ENCODE measurements at regions not wholly inside any gene's neighbourhood (a gene's known extent, or its start where the extent isn't known, plus 50 kb on each side); places are given as distances from the start of the nearest gene placed in this dataset.

- Histone ChIP-seq H3K4me1 (no peaks in the 10 kb centered on the region), H3K27ac (no peak overlapping the region), H3K36me3 (no peaks in the 10 kb centered on the region), H3K27me3 (no peaks in the 10 kb centered on the region), H3K9me3 (replicated peaks) (no peaks in the 10 kb centered on the region), H3K4me3 (no peak overlapping the region)
- peak in 1 of 2 experiments; percentile 8 for DNase-seq
Measured at GRCh38 chr4:34709564-34709963, 1534.8 kb downstream of the ARAP2 start.

GRCh38 chr4:34718576-34719245 lies 1525.6 kb downstream of the ARAP2 start:
- no peak for DNase-seq
- no peaks in the 10 kb centered on the region for H3K27me3 ChIP-seq
- H3K4me1 ChIP-seq = no peaks in the 10 kb centered on the region; the same call in 1 of the 2 replicates
- no peaks in the 10 kb centered on the region for H3K36me3 ChIP-seq
- no peak overlapping the region for H3K4me3 ChIP-seq
- H3K9me3 ChIP-seq (replicated peaks) = no peaks in the 10 kb centered on the region
- H3K27ac ChIP-seq = no peak overlapping the region

- H3K27me3 ChIP-seq = no peaks in the 10 kb centered on the region
- H3K4me1 ChIP-seq = no peaks in the 10 kb centered on the region; the same call in 1 of the 2 replicates
- DNase-seq = peak in 1 of 2 experiments; percentile 78
- H3K27ac ChIP-seq = no peak overlapping the region
- H3K36me3 ChIP-seq = no peaks in the 10 kb centered on the region
- H3K9me3 ChIP-seq (replicated peaks) = no peaks in the 10 kb centered on the region
- H3K4me3 ChIP-seq = no peak overlapping the region
Measured at GRCh38 chr4:34720571-34720970, 1523.7 kb downstream of the ARAP2 start.

GRCh38 chr4:34721835-34722234 lies 1522.5 kb downstream of the ARAP2 start:
- H3K4me1 ChIP-seq = no peaks in the 10 kb centered on the region; the same call in 1 of the 2 replicates
- no peak overlapping the region for H3K4me3 ChIP-seq
- no peak overlapping the region for H3K27ac ChIP-seq
- no peaks in the 10 kb centered on the region for H3K27me3 ChIP-seq
- H3K9me3 ChIP-seq (replicated peaks) = no peaks in the 10 kb centered on the region
- no peak for DNase-seq
- no peaks in the 10 kb centered on the region for H3K36me3 ChIP-seq

GRCh38 chr4:34723605-34724004 lies 1520.7 kb downstream of the ARAP2 start:
- Histone ChIP-seq H3K27ac (no peak overlapping the region), H3K9me3 (replicated peaks) (no peaks in the 10 kb centered on the region), H3K4me3 (no peak overlapping the region), H3K36me3 (no peaks in the 10 kb centered on the region), H3K27me3 (no peaks in the 10 kb centered on the region), H3K4me1 (no peaks in the 10 kb centered on the region; the same call in 1 of the 2 replicates)
- DNase-seq = no peak

- no peak overlapping the region for H3K27ac ChIP-seq
- no peaks in the 10 kb centered on the region for H3K9me3 ChIP-seq (replicated peaks)
- no peaks in the 10 kb centered on the region for H3K36me3 ChIP-seq
- no peak for DNase-seq
- H3K4me3 ChIP-seq = no peak overlapping the region
- H3K27me3 ChIP-seq = no peaks in the 10 kb centered on the region
- no peaks in the 10 kb centered on the region; the same call in 1 of the 2 replicates for H3K4me1 ChIP-seq
Measured at GRCh38 chr4:34724491-34724890, 1519.8 kb downstream of the ARAP2 start.

- H3K27ac ChIP-seq = no peak overlapping the region
- H3K9me3 ChIP-seq (replicated peaks) = no peaks in the 10 kb centered on the region
- no peak overlapping the region for H3K4me3 ChIP-seq
- peaks cover 31% of the 10 kb centered on the region for H3K4me1 ChIP-seq
- DNase-seq = no peak
- H3K36me3 ChIP-seq = no peaks in the 10 kb centered on the region
- H3K27me3 ChIP-seq = no peaks in the 10 kb centered on the region
Measured at GRCh38 chr4:34731070-34731469, 1513.2 kb downstream of the ARAP2 start.

GRCh38 chr4:34732176-34732950 lies 1512.0 kb downstream of the ARAP2 start:
- Histone ChIP-seq H3K4me1 (peaks cover 31% of the 10 kb centered on the region), H3K4me3 (peak overlapping the region; percentile 1; the same call in 1 of the 2 replicates), H3K36me3 (no peaks in the 10 kb centered on the region), H3K9me3 (replicated peaks) (no peaks in the 10 kb centered on the region), H3K27ac (peak overlapping the region; percentile 60), H3K27me3 (no peaks in the 10 kb centered on the region)
- DNase-seq = peak; percentile 10 to 35

GRCh38 chr4:34733185-34733941 lies 1511.0 kb downstream of the ARAP2 start:
- DNase-seq = peak; percentile 87 to 91
- peaks cover 31% of the 10 kb centered on the region for H3K4me1 ChIP-seq
- H3K4me3 ChIP-seq = peak overlapping the region; percentile 1; the same call in 1 of the 2 replicates
- H3K27ac ChIP-seq = peak overlapping the region; percentile 60
- H3K9me3 ChIP-seq (replicated peaks) = no peaks in the 10 kb centered on the region
- H3K36me3 ChIP-seq = no peaks in the 10 kb centered on the region
- H3K27me3 ChIP-seq = no peaks in the 10 kb centered on the region

- peak in 1 of 2 experiments; percentile 0 for DNase-seq
- no peaks in the 10 kb centered on the region for H3K4me1 ChIP-seq
- H3K4me3 ChIP-seq = no peak overlapping the region
- no peaks in the 10 kb centered on the region; the same call in 1 of the 2 replicates for H3K27me3 ChIP-seq
- H3K9me3 ChIP-seq (replicated peaks) = no peaks in the 10 kb centered on the region
- H3K36me3 ChIP-seq = no peaks in the 10 kb centered on the region
- no peak overlapping the region for H3K27ac ChIP-seq
Measured at GRCh38 chr4:34766935-34767334, 1477.4 kb downstream of the ARAP2 start.

GRCh38 chr4:34767407-34767806 lies 1476.9 kb downstream of the ARAP2 start:
- Histone ChIP-seq H3K4me1 (no peaks in the 10 kb centered on the region), H3K9me3 (replicated peaks) (no peaks in the 10 kb centered on the region), H3K36me3 (no peaks in the 10 kb centered on the region), H3K4me3 (no peak overlapping the region), H3K27ac (no peak overlapping the region), H3K27me3 (no peaks in the 10 kb centered on the region; the same call in 1 of the 2 replicates)
- DNase-seq = peak in 1 of 2 experiments; percentile 0

GRCh38 chr4:34771632-34772031 lies 1472.7 kb downstream of the ARAP2 start:
- DNase-seq = peak in 1 of 2 experiments; percentile 0
- Histone ChIP-seq H3K9me3 (replicated peaks) (no peaks in the 10 kb centered on the region), H3K36me3 (no peaks in the 10 kb centered on the region), H3K27ac (no peak overlapping the region), H3K4me1 (no peaks in the 10 kb centered on the region), H3K4me3 (no peak overlapping the region), H3K27me3 (no peaks in the 10 kb centered on the region; the same call in 1 of the 2 replicates)

- Histone ChIP-seq H3K27me3 (no peaks in the 10 kb centered on the region), H3K27ac (no peak overlapping the region), H3K4me3 (no peak overlapping the region), H3K4me1 (no peaks in the 10 kb centered on the region), H3K36me3 (no peaks in the 10 kb centered on the region), H3K9me3 (replicated peaks) (no peaks in the 10 kb centered on the region)
- no peak for DNase-seq
Measured at GRCh38 chr4:34790131-34790530, 1454.2 kb downstream of the ARAP2 start.

- Histone ChIP-seq H3K9me3 (replicated peaks) (no peaks in the 10 kb centered on the region), H3K4me1 (no peaks in the 10 kb centered on the region), H3K27me3 (no peaks in the 10 kb centered on the region), H3K36me3 (no peaks in the 10 kb centered on the region), H3K4me3 (no peak overlapping the region), H3K27ac (no peak overlapping the region)
- no peak for DNase-seq
Measured at GRCh38 chr4:34791209-34791608, 1453.1 kb downstream of the ARAP2 start.

GRCh38 chr4:34800953-34801352 lies 1443.4 kb downstream of the ARAP2 start:
- no peak overlapping the region for H3K27ac ChIP-seq
- no peaks in the 10 kb centered on the region for H3K4me1 ChIP-seq

More at GRCh38 chr4:34800953-34801352, 1443.4 kb downstream of the ARAP2 start:
- no peak for DNase-seq
- no peaks in the 10 kb centered on the region for H3K27me3 ChIP-seq
- no peaks in the 10 kb centered on the region for H3K9me3 ChIP-seq (replicated peaks)
- H3K4me3 ChIP-seq = no peak overlapping the region
- H3K36me3 ChIP-seq = no peaks in the 10 kb centered on the region
